Calu3 (cell line): ENCODE measurements at regions not wholly inside any gene's neighbourhood (a gene's known extent, or its start where the extent isn't known, plus 50 kb on each side); places are given as distances from the start of the nearest gene placed in this dataset.

Source experiments
- BruUV-seq: library from RNA; stranded (reverse); fragments of 400-500 nt; replicated peaks from 2 replicates; lab custom pipeline; 2021; lab: Mats Ljungman, UMichigan
- CTCF ChIA-PET: fragments of 300-600 bp; sonication (Branson Sonifier 250); formaldehyde crosslinking; loops from one replicate; lab custom pipeline; 2022; ENCODE audit warnings: antibody characterized with exemption; lab: Charles Lee
- DNase-seq: peaks from one replicate; pipeline ENCODE4 v3.0.0; 2022
- H3K27ac Mint-ChIP-seq: one replicate; pipeline ENCODE4 v1.8.0; 2022; ENCODE audit warnings: mixed read lengths; ENCODE audit not compliant: unreplicated experiment
- H3K27me3 Mint-ChIP-seq: one replicate; pipeline ENCODE4 v1.8.0; 2022; ENCODE audit warnings: mixed read lengths; ENCODE audit not compliant: unreplicated experiment
- H3K36me3 Mint-ChIP-seq: one replicate; pipeline ENCODE4 v1.8.0; 2022; ENCODE audit warnings: mild to moderate bottlenecking, moderate library complexity, mixed read lengths; ENCODE audit not compliant: insufficient read depth, unreplicated experiment
- H3K4me1 Mint-ChIP-seq: one replicate; pipeline ENCODE4 v1.8.0; 2022; ENCODE audit warnings: mild to moderate bottlenecking, low read depth, mixed read lengths; ENCODE audit not compliant: unreplicated experiment
- H3K4me3 Mint-ChIP-seq: one replicate; pipeline ENCODE4 v1.8.0; 2022; ENCODE audit warnings: mild to moderate bottlenecking, low read depth, moderate library complexity, mixed read lengths; ENCODE audit not compliant: unreplicated experiment
- H3K9me3 Mint-ChIP-seq: one replicate; pipeline ENCODE4 v1.8.0; 2022; ENCODE audit warnings: low read depth, mixed read lengths; ENCODE audit not compliant: unreplicated experiment
- intact Hi-C: fragments of 100-400 bp; cut with micrococcal nuclease; formaldehyde crosslinking; loops from one replicate; pipeline ENCODE4 v1.10.0; 2022; ENCODE audit not compliant: unreplicated experiment
- TF ChIP-seq, protein P1 (sequence below): fragments of 200-600 bp; IDR thresholded peaks from one replicate; pipeline ENCODE4 v1.8.0; 2022; ENCODE audit warnings: antibody characterized with exemption; ENCODE audit not compliant: unreplicated experiment

DNA sequence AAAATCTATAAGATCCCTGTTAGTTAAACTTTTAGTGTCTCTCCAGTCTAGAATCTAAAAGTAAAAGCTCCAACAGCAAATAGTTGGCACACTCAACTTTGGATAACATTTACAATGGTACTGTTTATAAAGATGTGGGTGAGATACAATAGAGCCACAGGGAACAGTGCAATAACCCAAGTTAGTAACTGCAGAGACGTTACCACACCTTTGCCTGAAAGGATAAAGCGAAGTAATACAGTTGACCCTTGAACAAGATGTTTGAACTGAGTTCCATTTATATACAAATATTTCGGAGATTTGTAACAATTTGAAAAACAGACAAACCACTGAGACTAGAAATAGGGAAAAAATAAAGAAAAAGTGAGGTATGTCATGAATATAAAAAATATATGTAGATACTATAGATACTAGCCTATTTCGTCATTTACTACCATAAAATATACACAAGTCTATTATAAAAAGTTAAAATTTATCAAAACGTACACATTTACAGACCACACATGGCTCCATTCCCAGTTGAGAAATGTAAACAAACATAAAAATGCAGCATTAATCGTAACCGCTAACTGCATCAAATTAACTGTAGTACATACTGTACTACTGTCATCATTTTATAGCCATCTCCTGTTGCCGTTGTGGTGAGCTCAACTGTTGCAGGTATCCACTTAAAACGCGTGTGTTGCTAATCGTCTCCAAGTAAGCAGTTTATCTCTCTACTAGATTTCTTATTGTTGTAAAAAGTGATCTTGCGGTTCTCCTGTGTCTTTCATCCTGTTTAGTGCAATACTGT is 56.5 kb upstream of the HIF1A start:
- TF ChIP-seq, protein P1, sequence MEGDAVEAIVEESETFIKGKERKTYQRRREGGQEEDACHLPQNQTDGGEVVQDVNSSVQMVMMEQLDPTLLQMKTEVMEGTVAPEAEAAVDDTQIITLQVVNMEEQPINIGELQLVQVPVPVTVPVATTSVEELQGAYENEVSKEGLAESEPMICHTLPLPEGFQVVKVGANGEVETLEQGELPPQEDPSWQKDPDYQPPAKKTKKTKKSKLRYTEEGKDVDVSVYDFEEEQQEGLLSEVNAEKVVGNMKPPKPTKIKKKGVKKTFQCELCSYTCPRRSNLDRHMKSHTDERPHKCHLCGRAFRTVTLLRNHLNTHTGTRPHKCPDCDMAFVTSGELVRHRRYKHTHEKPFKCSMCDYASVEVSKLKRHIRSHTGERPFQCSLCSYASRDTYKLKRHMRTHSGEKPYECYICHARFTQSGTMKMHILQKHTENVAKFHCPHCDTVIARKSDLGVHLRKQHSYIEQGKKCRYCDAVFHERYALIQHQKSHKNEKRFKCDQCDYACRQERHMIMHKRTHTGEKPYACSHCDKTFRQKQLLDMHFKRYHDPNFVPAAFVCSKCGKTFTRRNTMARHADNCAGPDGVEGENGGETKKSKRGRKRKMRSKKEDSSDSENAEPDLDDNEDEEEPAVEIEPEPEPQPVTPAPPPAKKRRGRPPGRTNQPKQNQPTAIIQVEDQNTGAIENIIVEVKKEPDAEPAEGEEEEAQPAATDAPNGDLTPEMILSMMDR = no peak
- CTCF ChIA-PET = no interaction called here
- Mint-ChIP-seq H3K4me3 (no peak overlapping the region), H3K27ac (no peak overlapping the region), H3K27me3 (no peaks in the 10 kb centered on the region), H3K9me3 (peaks cover 3% of the 10 kb centered on the region), H3K36me3 (no peaks in the 10 kb centered on the region), H3K4me1 (peaks cover 8% of the 10 kb centered on the region)
- no TSS peak for BruUV-seq
- no peak for DNase-seq
- intact Hi-C loops = no loop called here

GRCh38 chr14:61640158-61641136 is 54.9 kb upstream of the HIF1A start:
- Mint-ChIP-seq H3K4me1 (peaks cover 8% of the 10 kb centered on the region), H3K27me3 (no peaks in the 10 kb centered on the region), H3K27ac (no peak overlapping the region), H3K36me3 (no peaks in the 10 kb centered on the region), H3K9me3 (peaks cover 3% of the 10 kb centered on the region), H3K4me3 (no peak overlapping the region)
- DNase-seq = no peak
- TF ChIP-seq, protein P1 = no peak
- BruUV-seq = no TSS peak
- intact Hi-C loops = no loop called here
- CTCF ChIA-PET = no interaction called here

GRCh38 chr14:61641914-61642613 is 53.2 kb upstream of the HIF1A start:
- peaks cover 8% of the 10 kb centered on the region for H3K4me1 Mint-ChIP-seq
- H3K36me3 Mint-ChIP-seq = no peaks in the 10 kb centered on the region
- H3K9me3 Mint-ChIP-seq = no peaks in the 10 kb centered on the region
- no TSS peak for BruUV-seq
- CTCF ChIA-PET = no interaction called here
- TF ChIP-seq, protein P1 = no peak
- intact Hi-C loops = no loop called here
- no peak overlapping the region for H3K4me3 Mint-ChIP-seq
- H3K27me3 Mint-ChIP-seq = no peaks in the 10 kb centered on the region
- DNase-seq = no peak
- no peak overlapping the region for H3K27ac Mint-ChIP-seq

GRCh38 chr14:61642614-61642982 is 52.7 kb upstream of the HIF1A start:
- Mint-ChIP-seq H3K27ac (no peak overlapping the region), H3K4me3 (no peak overlapping the region), H3K9me3 (no peaks in the 10 kb centered on the region), H3K4me1 (peaks cover 8% of the 10 kb centered on the region), H3K36me3 (no peaks in the 10 kb centered on the region), H3K27me3 (no peaks in the 10 kb centered on the region)
- intact Hi-C loops = no loop called here
- DNase-seq = no peak
- no TSS peak for BruUV-seq
- CTCF ChIA-PET = no interaction called here
- TF ChIP-seq, protein P1 = no peak
